Psoas muscle (tissue), 7 donors: ENCODE measurements at regions not wholly inside any gene's neighbourhood (a gene's known extent, or its start where the extent isn't known, plus 50 kb on each side); places are given as distances from the start of the nearest gene placed in this dataset.

Experiments
- ATAC-seq, 4 donors: fragments of 200-7000 bp; cut with Tn5 transposase; one replicate each; pipeline ENCODE4 v1.9.1; 2020; ENCODE audit warnings: moderate library complexity in 3 of 4, mild to moderate bottlenecking in 2 of 4
- DNase-seq, 2 donors: peaks; one replicate each; pipeline ENCODE4 v3.0.0-alpha.2; 2020
- H3K27ac ChIP-seq: fragments of 200-600 bp; one replicate; pipeline ENCODE4 v1.8.0; 2022
- H3K27me3 ChIP-seq, 3 donors: fragments of 200-600 bp in 1 of 3; one replicate each; pipeline versions ENCODE4 v1.6.1 to v1.8.0; 2013 to 2022; ENCODE audit warnings: low read length in 2 of 3, mild to moderate bottlenecking in 2 of 3, moderate library complexity in 1 of 3; ENCODE audit not compliant: insufficient read depth in 3 of 3
- H3K36me3 ChIP-seq, 2 donors: fragments of 200-600 bp in 1 of 2; one replicate each; pipeline versions ENCODE4 v1.6.1 to v1.8.0; 2013 to 2022; ENCODE audit warnings: low read depth in 1 of 2, mild to moderate bottlenecking in 1 of 2, moderate library complexity in 1 of 2; ENCODE audit not compliant: insufficient read depth in 1 of 2
- H3K4me1 ChIP-seq: fragments of 200-600 bp; one replicate; pipeline ENCODE4 v1.8.0; 2022
- H3K4me3 ChIP-seq: fragments of 200-600 bp; one replicate; pipeline ENCODE4 v1.8.0; 2022; ENCODE audit warnings: mild to moderate bottlenecking
- H3K9me3 ChIP-seq: fragments of 200-600 bp; one replicate; pipeline ENCODE4 v1.8.0; 2022
- CTCF ChIP-seq: fragments of 200-600 bp; IDR thresholded peaks from one replicate; pipeline ENCODE4 v1.8.0; 2022; ENCODE audit warnings: antibody characterized with exemption
- WGBS, 3 donors: extraction: QIAGEN DNeasy Blood & Tissue Kit; methylation state at CpG; one replicate each; pipeline versions ENCODE4 v1.1.6 to v1.1.7; 2013; 5-methylcytosine and 5-hydroxymethylcytosine counted together
- intact Hi-C, 2 donors: fragments of 100-400 bp; cut with DNase I; formaldehyde crosslinking; loops; one replicate each; pipeline versions ENCODE4 v1.11.0 to v1.14.2; 2022
- donor health status: healthy with polysubstance abuse.
- donor health status: DM: no; HTN: no; CAD: no; lungs with moderate emphysema.
- donor health status: Bipolar disorder and iron deficiency.
- donor health status: healthy.
- donor health status: DM: yes; HTN: yes; CAD: no.
- donor health status: DM: no; HTN: no; CAD: no.
- donor health status: DM: yes; HTN: yes; CAD: no.

DNA sequence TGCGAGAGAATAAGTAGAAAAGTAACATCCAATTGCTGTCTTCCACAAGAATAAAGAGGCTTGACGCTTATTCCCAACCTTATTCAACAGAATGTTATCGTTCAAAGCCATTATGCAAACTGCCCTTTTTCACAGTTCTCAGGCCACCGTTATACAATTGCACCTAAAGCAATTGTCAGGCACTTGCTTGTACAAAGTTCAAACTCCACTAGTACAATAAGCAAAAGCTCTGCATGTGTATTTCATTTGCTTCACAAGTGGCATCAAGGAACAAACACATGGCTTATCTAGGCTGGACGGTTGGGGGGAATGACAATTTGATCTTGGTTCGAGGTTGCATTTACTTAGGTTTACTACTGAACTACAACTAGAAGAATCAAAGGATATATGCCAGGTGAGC is 815.6 kb downstream of the EFNB2 start:
- H3K4me1 ChIP-seq, result no peaks in the 10 kb centered on the region

GRCh38 chr13:105709181-105709580 is 826.3 kb downstream of the EFNB2 start:
- ATAC-seq (no peak), DNase-seq (no peak)
- Histone ChIP-seq H3K4me3 (no peak overlapping the region), H3K9me3 (no peaks in the 10 kb centered on the region), H3K4me1 (no peaks in the 10 kb centered on the region), H3K36me3 (no peaks in the 10 kb centered on the region), H3K27ac (no peak overlapping the region), H3K27me3 (no peaks in the 10 kb centered on the region)
- no peak for TF ChIP-seq CTCF
- WGBS, 3 donors, result 86 to 89% (median 88%) methylated on average over 3 of the region's 3 CpGs
- intact Hi-C loops, result no loop called here

More for the DNA sequence above, 815.6 kb downstream of the EFNB2 start:
- no peak for ATAC-seq
- no peak for DNase-seq
- H3K36me3 ChIP-seq, result no peaks in the 10 kb centered on the region
- 78 to 87% (median 85%) methylated on average over 6 of the region's 6 CpGs for WGBS, 3 donors
- intact Hi-C loops, result no loop called here
- no peak for TF ChIP-seq CTCF
- H3K9me3 ChIP-seq, result no peaks in the 10 kb centered on the region
- H3K27ac ChIP-seq, result no peak overlapping the region
- no peaks in the 10 kb centered on the region for H3K27me3 ChIP-seq
- no peak overlapping the region for H3K4me3 ChIP-seq

- Histone ChIP-seq H3K4me3 (no peak overlapping the region), H3K4me1 (no peaks in the 10 kb centered on the region), H3K36me3 (no peaks in the 10 kb centered on the region), H3K27me3 (no peaks in the 10 kb centered on the region), H3K27ac (no peak overlapping the region), H3K9me3 (no peaks in the 10 kb centered on the region)
- ATAC-seq (no peak), DNase-seq (no peak)
- 90 to 94% (median 92%) methylated on average over 3 of the region's 3 CpGs for WGBS, 3 donors
- TF ChIP-seq CTCF, result no peak
- intact Hi-C loops, result no loop called here
Observed at GRCh38 chr13:105703843-105704242, 831.6 kb downstream of the EFNB2 start.

DNA sequence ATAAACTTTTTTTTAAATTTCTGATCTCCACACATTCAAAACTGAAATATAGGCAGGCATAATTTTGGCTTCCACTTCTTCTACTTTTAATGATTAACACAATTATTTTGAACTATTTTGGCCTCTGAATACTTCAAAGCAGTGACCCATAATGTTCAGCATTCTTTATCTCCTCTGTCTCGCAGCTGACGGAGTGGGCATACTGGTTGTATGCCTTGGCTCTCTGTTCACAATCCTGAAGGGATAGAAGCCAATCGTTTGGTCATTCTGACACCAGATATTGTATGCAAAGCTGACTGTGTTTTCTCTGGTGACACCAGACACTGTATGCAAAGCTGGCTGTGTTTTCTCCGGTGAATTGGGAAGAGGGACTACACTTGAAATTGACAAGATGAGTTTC is 833.0 kb downstream of the EFNB2 start:
- no peaks in the 10 kb centered on the region for H3K36me3 ChIP-seq
- no peaks in the 10 kb centered on the region for H3K9me3 ChIP-seq
- TF ChIP-seq CTCF, result no peak
- DNase-seq, result no peak
- H3K27me3 ChIP-seq, result no peaks in the 10 kb centered on the region
- no peak for ATAC-seq
- 31 to 43% (median 39%) methylated on average over 4 of the region's 4 CpGs for WGBS, 3 donors
- no peak overlapping the region for H3K4me3 ChIP-seq
- H3K4me1 ChIP-seq, result no peaks in the 10 kb centered on the region
- no peak overlapping the region for H3K27ac ChIP-seq
- intact Hi-C loops, result no loop called here

DNA sequence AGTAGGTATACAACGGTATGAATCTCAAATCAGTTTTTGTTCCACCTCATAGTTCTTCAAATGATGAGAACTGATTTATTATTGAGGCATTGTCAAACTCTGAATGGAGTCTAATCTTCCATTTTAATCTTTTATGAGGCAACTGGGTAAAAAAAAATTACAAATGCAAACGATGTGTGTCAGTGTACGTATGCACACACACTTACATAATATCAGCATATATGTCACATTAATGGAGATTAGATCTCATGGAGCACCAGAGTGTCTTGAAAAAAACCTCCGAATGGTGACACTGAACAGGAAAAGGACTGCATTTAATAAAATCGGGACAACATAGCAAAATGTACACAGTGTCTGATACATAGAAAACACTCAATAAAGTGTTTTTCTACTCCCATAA is 842.7 kb downstream of the EFNB2 start:
- no peak for DNase-seq
- Histone ChIP-seq H3K4me1 (no peaks in the 10 kb centered on the region), H3K27ac (no peak overlapping the region), H3K27me3 (no peaks in the 10 kb centered on the region), H3K9me3 (no peaks in the 10 kb centered on the region), H3K4me3 (no peak overlapping the region), H3K36me3 (no peaks in the 10 kb centered on the region)
- ATAC-seq, result no peak
- TF ChIP-seq CTCF, result no peak
- intact Hi-C loops, result no loop called here
- WGBS, 3 donors, result 87 to 94% (median 87%) methylated on average over 5 of the region's 5 CpGs
